IPS-18a (cell line): ENCODE measurements at regions not wholly inside any gene's neighbourhood (a gene's known extent, or its start where the extent isn't known, plus 50 kb on each side); places are given as distances from the start of the nearest gene placed in this dataset.

Experiments
- H3K27ac ChIP-seq: one replicate; pipeline ENCODE4 v1.5.1; 2013; ENCODE audit warnings: low read length
- H3K27me3 ChIP-seq: one replicate; pipeline ENCODE4 v1.6.1; 2013; ENCODE audit warnings: mild to moderate bottlenecking, low read length; ENCODE audit not compliant: control insufficient read depth, insufficient read depth
- H3K36me3 ChIP-seq: one replicate; pipeline ENCODE4 v1.6.1; 2013; ENCODE audit warnings: low read depth, low read length; ENCODE audit not compliant: control insufficient read depth
- H3K4me1 ChIP-seq: one replicate; pipeline ENCODE4 v1.6.1; 2013; ENCODE audit warnings: low read depth, low read length; ENCODE audit not compliant: control insufficient read depth
- H3K4me3 ChIP-seq: one replicate; pipeline ENCODE4 v1.5.1; 2013; ENCODE audit warnings: low read length
- H3K9ac ChIP-seq: one replicate; pipeline ENCODE4 v1.6.1; 2013; ENCODE audit warnings: mild to moderate bottlenecking, low read length, moderate library complexity
- H3K9me3 ChIP-seq: one replicate; pipeline ENCODE4 v1.6.1; 2013; ENCODE audit warnings: low read depth, low read length; ENCODE audit not compliant: control insufficient read depth

DNA sequence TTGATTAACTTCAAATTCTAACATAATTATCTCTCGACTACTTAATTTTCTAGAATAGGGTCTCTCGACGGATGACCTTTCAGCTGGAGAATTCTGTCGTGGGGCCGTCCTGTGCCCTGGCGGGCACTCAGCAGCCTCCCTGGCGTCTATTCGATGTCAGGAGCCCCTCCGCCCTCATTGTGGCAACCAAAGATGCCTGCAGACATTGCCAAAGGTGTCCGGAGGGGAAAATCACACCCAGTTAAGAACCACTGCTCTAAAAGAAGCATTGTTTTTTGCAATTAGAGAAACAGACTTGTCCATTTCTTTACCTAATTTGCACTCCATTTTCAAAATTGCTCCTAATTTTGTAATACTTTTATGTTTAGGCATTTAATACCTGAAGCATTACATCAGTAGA lies 79.2 kb upstream of the ARHGEF7 start:
- Histone ChIP-seq H3K27me3 (no peaks in the 10 kb centered on the region), H3K9ac (no peak overlapping the region), H3K9me3 (no peaks in the 10 kb centered on the region), H3K36me3 (no peaks in the 10 kb centered on the region), H3K4me3 (no peak overlapping the region), H3K4me1 (no peaks in the 10 kb centered on the region), H3K27ac (no peak overlapping the region)

- no peaks in the 10 kb centered on the region for H3K9me3 ChIP-seq
- H3K4me1 ChIP-seq: no peaks in the 10 kb centered on the region
- H3K27ac ChIP-seq: no peak overlapping the region
- no peak overlapping the region for H3K9ac ChIP-seq
- H3K27me3 ChIP-seq: no peaks in the 10 kb centered on the region
- no peaks in the 10 kb centered on the region for H3K36me3 ChIP-seq
- no peak overlapping the region for H3K4me3 ChIP-seq
Observed at GRCh38 chr13:111034811-111035210, 80.3 kb upstream of the ARHGEF7 start.

GRCh38 chr13:111033172-111034130 lies 81.7 kb upstream of the ARHGEF7 start:
- no peaks in the 10 kb centered on the region for H3K4me1 ChIP-seq
- no peaks in the 10 kb centered on the region for H3K36me3 ChIP-seq
- H3K9me3 ChIP-seq: no peaks in the 10 kb centered on the region
- H3K27ac ChIP-seq: no peak overlapping the region
- H3K4me3 ChIP-seq: no peak overlapping the region
- H3K9ac ChIP-seq: no peak overlapping the region
- H3K27me3 ChIP-seq: no peaks in the 10 kb centered on the region

DNA sequence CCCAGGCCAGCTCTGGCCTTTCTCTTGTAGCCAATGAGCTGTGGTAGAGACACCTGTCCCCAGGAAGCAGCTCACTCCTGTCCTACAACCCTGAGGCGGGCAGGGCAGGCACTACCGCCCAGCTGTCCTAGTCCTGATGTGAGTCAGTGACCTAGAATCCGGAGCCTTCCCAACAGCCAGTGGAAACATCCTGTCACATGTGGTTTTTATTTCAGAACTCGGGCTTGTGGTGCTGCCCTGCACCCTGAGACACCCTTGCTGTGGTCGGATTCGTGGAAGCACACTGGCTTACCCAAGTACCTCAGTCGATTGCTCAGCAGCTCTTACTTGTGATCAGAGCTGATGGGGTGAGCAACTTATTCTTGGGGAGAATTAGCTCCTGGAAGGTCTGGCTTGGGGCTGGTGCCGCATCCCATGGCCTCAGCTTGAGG lies 83.6 kb upstream of the ARHGEF7 start:
- H3K9ac ChIP-seq: no peak overlapping the region
- H3K36me3 ChIP-seq: no peaks in the 10 kb centered on the region
- no peaks in the 10 kb centered on the region for H3K27me3 ChIP-seq
- H3K4me3 ChIP-seq: no peak overlapping the region
- H3K9me3 ChIP-seq: no peaks in the 10 kb centered on the region
- H3K4me1 ChIP-seq: no peaks in the 10 kb centered on the region
- H3K27ac ChIP-seq: no peak overlapping the region

DNA sequence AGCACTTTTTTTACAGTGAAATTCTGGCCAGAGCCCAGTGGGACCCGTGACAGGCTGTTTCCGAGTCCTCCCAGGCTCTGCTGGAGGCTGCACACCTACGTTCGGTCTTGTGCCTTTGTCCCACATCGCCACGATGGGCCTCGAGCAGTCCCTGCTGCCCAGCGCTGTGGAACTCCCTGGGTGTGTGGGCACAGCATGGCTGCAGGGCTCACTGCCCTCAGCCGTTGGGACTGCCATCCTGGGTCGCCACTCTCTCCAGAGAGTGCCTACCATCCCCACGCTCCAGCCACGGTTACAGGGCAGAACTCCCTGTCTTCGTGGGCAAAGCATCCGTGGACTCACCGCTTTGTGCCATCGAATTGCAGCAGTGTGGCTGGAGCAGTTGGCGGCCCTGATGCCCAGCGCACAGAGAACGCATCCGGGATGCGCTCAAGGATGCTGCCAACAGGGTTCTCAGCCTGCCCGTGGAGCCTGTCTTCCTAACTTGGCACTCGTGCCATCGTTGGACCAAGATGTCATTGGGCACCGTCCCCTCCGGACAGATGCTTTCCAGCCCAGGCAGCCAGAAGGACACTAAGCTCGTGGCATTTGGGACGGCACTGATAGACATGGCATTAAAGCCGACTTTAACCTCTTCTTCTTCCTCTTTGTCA lies 85.0 kb upstream of the ARHGEF7 start:
- H3K36me3 ChIP-seq: no peaks in the 10 kb centered on the region
- no peaks in the 10 kb centered on the region for H3K27me3 ChIP-seq
- H3K4me1 ChIP-seq: no peaks in the 10 kb centered on the region
- H3K9ac ChIP-seq: no peak overlapping the region
- no peak overlapping the region for H3K4me3 ChIP-seq
- no peaks in the 10 kb centered on the region for H3K9me3 ChIP-seq
- no peak overlapping the region for H3K27ac ChIP-seq

GRCh38 chr13:111027458-111028439 lies 87.4 kb upstream of the ARHGEF7 start:
- H3K4me1 ChIP-seq: no peaks in the 10 kb centered on the region
- H3K27me3 ChIP-seq: no peaks in the 10 kb centered on the region
- H3K4me3 ChIP-seq: no peak overlapping the region
- H3K9ac ChIP-seq: no peak overlapping the region
- H3K36me3 ChIP-seq: no peaks in the 10 kb centered on the region
- no peaks in the 10 kb centered on the region for H3K9me3 ChIP-seq
- no peak overlapping the region for H3K27ac ChIP-seq

DNA sequence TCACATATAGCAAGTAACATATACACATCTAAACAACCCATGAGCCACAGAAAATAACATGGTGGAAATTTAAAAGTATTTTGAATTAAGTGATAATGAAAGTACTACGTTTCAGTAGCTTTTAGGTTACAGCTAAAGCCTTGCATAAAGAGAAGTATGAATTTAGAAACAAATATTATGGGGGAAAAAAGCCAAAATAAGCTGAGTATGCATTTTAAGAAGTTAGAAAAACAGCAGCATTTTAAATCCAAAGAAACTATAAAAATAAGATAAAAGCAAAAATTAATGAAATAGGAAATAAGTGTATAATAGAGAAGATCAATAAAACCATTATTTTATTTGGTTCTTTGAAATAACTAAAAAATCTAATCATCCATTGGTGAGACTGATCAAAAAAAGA lies 89.8 kb upstream of the ARHGEF7 start:
- no peaks in the 10 kb centered on the region for H3K27me3 ChIP-seq

DNA sequence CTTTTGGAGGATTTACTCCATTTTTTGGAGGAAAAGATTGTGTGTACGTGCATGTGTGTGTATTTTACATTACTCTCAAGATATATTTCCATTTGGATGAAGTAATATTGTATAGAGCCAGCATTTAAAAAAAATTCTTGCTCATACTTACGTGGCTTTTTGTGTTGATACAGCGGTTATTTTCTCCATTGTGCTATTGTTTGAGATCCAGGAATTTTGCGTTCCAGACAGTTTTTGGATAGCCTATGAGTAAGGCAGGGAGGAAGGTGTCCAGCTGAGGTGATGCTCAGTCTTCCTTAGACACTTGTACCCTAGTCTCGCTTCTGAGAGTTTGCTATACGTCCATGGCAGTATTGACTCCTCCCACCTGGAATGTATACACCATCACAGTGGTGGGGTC lies 92.2 kb upstream of the ARHGEF7 start:
- Histone ChIP-seq H3K9ac (no peak overlapping the region), H3K27me3 (no peaks in the 10 kb centered on the region), H3K4me3 (no peak overlapping the region), H3K27ac (no peak overlapping the region), H3K4me1 (no peaks in the 10 kb centered on the region), H3K36me3 (no peaks in the 10 kb centered on the region), H3K9me3 (peaks cover 5% of the 10 kb centered on the region)

More for the DNA sequence above, 89.8 kb upstream of the ARHGEF7 start:
- Histone ChIP-seq H3K9ac (no peak overlapping the region), H3K27ac (no peak overlapping the region), H3K9me3 (peaks cover 5% of the 10 kb centered on the region), H3K4me1 (no peaks in the 10 kb centered on the region), H3K36me3 (no peaks in the 10 kb centered on the region), H3K4me3 (no peak overlapping the region)

DNA sequence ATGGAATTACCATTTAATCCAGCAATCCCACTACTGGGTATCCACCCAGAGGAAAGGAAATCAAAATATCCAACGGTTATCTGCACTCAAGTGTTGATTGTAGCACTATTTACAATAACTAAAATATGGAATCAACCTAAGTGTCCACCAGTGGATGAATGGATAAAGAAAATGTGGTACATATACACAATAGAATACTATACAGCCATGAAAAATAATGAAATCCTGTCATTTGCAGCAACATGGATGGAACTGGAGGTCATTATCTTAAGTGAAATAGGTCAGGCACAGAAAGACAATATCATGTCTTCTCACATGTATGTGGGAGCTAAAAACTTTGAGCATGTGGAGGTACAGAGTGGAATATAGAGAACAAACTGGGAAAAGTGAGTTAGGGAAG lies 92.9 kb upstream of the ARHGEF7 start:
- Histone ChIP-seq H3K4me1 (no peaks in the 10 kb centered on the region), H3K4me3 (no peak overlapping the region), H3K9ac (no peak overlapping the region), H3K27ac (no peak overlapping the region), H3K36me3 (no peaks in the 10 kb centered on the region), H3K9me3 (peaks cover 5% of the 10 kb centered on the region), H3K27me3 (no peaks in the 10 kb centered on the region)

- H3K9ac ChIP-seq: no peak overlapping the region
- H3K4me1 ChIP-seq: no peaks in the 10 kb centered on the region
- H3K27ac ChIP-seq: no peak overlapping the region
- H3K4me3 ChIP-seq: no peak overlapping the region
- peaks cover 5% of the 10 kb centered on the region for H3K9me3 ChIP-seq
- H3K36me3 ChIP-seq: no peaks in the 10 kb centered on the region
- no peaks in the 10 kb centered on the region for H3K27me3 ChIP-seq
Observed at GRCh38 chr13:111021270-111021669, 93.8 kb upstream of the ARHGEF7 start.

- Histone ChIP-seq H3K27me3 (no peaks in the 10 kb centered on the region), H3K4me1 (no peaks in the 10 kb centered on the region), H3K36me3 (no peaks in the 10 kb centered on the region), H3K9ac (no peak overlapping the region), H3K9me3 (peaks cover 5% of the 10 kb centered on the region), H3K27ac (no peak overlapping the region), H3K4me3 (no peak overlapping the region)
Observed at GRCh38 chr13:111020546-111020945, 94.6 kb upstream of the ARHGEF7 start.
